ENCODE measurements at regions not wholly inside any gene's neighbourhood (a gene's known extent, or its start where the extent isn't known, plus 50 kb on each side); places are given as distances from the start of the nearest gene placed in this dataset.
"Not testable (repeated sequence)": the region's sequence is repeated elsewhere in the genome, so short reads cannot be mapped to it uniquely, and the experiment has no call there.

- no peak for DNase-seq
These were observed 221.4 kb downstream of the RPS29 start for GRCh38 chr14:49364752-49365117.

- no peak for DNase-seq
These were observed 222.1 kb downstream of the RPS29 start for GRCh38 chr14:49363821-49364751.

DNA sequence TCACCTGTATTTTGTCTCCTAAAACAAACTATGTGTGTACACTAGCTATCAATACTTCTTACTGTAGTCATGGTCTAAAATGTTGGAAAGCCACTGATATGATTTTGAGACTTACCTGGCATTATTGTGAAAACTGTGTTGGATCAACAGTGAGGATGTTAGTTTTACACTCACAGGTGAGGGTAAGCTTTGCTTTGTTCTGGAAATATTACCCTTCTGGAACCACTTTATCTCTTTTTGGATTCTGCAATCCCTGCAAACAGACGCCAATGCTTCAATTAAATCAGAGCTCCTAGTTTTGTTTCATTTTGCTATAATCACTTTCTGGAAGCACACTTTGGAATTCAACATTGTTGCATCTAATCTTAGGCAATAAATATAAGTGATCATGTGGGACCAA is 223.3 kb downstream of the RPS29 start:
- DNase-seq, result no peak

DNA sequence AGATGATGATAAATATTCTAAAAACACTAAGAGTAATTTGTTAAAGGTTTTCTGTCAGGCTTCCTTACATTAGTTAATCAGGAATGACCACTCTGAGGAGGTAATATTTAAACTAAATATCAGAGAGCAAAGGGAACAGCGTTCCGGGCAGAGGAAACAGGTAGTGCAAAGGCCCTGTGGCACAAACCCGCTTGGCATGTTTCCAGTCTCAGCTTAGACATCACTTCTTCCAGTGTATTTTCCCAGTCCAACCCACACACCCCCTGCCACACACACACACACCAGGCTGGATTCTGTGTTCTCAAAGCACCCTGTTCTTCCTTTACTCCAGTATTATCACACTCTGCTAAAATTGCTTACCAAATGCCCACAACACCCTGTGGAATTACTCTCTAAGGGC is 247.1 kb downstream of the RPS29 start:
- DNase-seq, result no peak

DNA sequence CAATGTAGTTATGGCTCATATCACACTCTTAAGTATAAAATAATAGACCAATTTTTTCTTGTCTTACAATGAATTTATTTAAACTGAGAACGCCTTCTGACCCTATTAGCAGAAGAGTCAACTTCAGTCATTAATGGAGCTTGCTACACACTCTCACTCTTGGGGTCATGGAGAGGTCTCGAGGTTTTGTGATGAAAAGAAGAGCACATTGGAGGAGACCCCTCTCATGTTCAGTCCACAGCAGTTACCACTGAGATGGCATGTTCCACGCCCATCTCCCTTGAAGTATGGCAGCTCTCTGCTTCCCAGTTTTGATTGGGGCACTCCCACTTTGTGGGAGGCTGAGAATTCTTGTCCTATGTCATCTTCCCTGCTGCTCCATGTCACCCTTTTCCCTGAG is 266.4 kb downstream of the RPS29 start:
- no peak for DNase-seq

- DNase-seq, result no peak
These were observed 270.6 kb downstream of the RPS29 start for GRCh38 chr14:49315570-49315969.

- DNase-seq, result no peak
These were observed 271.4 kb downstream of the RPS29 start for GRCh38 chr14:49314737-49315136.

DNA sequence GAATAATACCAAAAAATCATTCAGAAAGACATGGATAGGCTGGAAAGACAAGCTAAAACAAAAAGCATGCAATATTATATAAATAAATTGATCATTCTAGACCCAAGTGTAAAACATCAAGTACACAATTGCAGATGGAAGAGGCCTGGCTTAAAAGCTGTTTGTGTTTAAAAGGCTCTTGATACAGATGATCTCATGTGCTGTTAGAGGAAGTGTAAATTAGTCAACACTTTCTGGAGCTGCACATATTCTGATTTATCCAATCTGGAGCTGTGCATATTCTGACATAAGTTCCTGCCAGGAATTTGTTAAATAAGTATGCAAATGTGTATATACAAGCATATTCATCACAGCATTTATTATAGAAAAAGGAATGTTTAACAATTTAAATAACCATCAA is 273.1 kb downstream of the RPS29 start:
- no peak for DNase-seq

DNA sequence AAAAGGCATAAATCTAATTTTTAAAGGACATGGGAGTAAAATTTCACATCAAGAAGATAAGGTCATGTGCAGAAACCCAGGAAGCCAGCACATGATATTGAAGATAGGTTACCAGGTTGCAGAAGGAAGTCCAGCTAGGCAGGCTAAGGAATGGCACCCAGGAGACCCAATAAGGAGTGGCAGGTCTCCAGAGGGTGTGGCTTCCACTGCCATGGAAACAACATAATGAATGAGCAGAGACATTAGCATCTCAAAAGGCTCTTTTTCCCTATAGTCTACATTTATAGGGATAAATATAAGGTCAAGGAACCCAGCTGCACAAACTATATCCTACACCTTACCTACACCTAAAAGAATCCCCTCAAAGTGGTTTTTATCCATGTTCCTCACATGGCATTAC is 275.9 kb downstream of the RPS29 start:
- no peak for DNase-seq

DNA sequence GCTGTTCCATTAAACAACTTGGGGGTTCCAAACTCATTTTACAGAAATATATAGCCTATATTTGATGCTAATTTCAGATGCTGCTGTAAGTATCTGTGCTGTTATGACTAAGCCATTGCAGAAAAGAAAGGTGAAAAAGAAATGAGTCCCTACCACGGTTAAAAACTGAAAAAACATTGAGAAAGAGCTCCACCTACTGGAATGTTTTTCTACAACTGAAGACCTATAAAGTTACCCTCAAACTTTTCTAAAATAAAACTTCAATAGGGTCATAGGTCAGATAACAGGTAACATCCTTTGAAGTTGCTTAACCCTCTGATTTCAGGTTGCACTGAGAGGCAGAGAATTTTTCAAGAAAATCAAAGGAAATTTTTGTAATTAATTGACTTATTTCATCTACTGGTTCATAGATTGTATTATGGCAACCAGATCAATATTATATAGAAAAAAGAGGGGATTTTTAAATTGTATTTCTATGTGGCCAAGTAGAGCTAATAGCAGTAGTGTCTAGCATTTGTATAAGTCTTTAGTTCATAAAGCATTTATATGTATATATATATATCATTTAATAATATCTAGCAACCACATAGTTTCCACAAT is 279.9 kb downstream of the RPS29 start:
- no peak for DNase-seq

DNA sequence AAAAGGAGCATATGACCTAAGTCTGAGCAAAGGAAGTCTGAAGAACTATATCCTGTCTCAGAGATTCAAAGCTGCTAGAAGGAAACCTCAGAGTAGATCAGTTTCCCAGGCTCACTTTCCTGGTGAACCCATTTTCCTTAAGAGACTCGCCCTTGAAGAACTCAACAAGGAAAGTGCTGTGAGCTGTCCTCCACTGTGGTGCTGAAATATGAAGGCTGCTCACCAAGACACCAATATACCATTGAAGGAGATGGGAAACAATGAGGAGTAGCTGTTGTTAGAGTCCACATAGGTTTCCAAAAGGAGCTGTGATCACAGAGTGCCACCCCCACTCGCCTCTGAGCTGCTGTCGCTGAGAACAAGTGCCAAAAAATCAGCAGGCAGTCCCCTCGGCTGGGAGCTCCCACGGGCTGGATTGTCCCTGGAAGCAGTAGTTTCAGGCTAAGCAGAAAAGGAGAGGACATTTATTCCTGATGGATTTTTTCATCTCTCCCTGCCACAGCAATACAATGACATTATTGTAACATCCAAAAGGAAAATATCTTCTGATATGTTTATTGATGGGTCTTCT is 282.1 kb downstream of the RPS29 start:
- no peak for DNase-seq

DNA sequence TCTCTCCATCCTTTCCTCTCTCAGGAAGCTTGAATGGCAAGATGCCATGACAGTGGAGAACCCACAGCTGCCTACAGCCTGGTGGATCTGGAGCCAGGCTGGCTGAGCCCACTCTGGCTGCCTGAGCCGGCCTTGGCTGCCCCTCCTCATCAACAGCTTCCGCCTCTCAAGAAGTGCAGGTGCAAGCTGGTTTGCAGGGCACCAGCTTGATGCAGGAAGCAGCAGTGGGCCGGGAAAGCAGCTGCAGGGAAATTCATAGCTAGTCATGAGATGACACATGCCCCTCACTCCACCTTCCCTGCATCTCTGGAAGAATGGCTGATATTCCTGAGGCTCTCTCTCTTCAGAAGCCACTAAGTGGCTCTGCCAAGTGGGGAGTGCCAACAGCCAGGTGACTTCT is 289.1 kb downstream of the RPS29 start:
- no peak for DNase-seq

- DNase-seq, result no peak
These were observed 291.5 kb downstream of the RPS29 start for GRCh38 chr14:49294621-49295148.

DNA sequence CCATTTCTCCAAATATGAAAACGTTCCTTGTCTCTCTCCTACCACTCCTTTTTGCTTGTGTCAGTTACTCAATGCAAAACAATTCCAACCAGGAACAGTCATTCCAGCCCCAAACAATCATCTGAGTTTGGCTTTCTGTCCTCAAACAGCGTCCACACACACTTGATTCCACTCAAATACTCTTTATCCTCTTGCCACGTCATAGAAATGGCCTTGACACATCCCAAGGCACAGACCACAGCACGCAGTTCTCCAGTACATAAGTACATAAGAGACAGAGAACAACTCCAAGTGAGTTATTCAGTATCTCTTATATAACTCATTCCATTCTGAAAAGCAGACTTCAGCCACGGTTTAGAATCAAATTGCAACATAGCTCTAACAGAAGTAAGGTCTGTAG is 299.2 kb downstream of the RPS29 start:
- no peak for DNase-seq

DNA sequence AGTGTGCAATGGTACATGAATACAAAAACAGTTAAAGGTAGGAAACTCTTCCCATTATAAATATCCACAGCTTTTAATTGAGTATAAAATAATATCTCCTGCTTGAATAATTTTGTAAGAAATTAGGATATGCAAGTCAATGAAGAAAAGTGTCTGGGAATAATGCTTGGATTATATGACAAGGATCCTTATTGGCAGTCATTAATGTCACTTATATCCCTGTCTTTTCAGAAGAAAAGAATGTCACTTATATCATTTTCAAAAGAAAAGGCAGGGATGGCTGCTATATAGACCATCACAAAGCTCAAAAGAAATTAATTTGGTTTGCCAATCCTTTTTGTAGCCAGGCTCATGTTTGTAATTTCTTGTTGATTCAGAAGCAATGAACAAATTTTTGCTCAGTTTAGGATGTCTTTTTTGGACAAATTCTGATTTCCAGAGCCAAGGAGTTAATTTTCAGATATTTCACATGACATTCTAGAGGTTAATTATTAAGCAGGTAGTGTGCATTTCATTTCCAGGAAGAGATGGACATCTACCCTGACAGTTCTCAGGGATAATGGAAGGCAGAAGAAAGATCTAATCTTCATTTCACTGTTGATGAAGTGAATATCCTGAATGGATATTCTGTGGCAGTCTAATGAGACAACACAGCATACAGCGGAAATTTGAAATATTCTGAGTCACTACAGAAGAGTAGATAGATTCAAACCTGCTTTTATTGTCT is 299.8 kb downstream of the RPS29 start:
- no peak for DNase-seq

GRCh38 chr14:49280566-49280965 is 305.6 kb downstream of the RPS29 start:
- no peak for DNase-seq

- DNase-seq, result no peak
These were observed 335.7 kb downstream of the RPS29 start for GRCh38 chr14:49250517-49250916.

DNA sequence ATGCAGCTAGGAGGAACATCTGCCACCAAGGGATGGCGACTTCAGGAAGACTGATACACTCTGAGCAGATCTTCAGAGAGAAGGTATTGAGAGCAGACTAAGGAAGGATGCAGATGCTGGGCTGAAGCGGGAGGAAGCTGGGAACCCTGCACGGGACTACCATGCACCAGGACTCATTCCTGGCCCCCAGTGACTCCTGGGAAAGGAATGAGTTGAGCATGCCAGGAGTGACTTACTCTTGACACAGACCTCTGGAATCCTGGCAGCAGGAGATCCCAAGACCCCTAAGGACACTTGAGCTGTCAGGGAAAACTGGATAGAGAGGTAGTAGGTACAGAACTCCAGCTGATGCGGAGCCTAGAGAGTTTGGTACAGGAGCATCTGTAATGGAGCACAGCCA is 336.1 kb downstream of the RPS29 start:
- DNase-seq, result no peak

DNA sequence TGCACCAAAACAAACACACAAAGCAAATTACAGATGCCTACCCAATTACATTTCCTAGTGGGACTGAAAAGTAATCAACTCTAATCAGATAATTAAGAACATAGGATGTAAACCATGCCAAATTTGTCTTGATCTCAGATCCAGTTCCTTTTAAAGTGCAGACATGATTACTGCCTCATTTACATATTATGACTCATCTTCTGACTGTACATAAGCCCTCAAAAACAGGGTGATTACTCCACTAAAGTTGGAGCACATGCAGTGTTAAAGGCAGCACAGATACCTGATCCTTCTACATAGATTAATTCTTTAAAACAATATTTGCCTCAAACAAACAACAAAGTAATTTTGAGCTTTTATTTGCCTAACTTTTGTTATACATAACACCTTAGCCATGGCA is 337.2 kb downstream of the RPS29 start:
- DNase-seq, result no peak

DNA sequence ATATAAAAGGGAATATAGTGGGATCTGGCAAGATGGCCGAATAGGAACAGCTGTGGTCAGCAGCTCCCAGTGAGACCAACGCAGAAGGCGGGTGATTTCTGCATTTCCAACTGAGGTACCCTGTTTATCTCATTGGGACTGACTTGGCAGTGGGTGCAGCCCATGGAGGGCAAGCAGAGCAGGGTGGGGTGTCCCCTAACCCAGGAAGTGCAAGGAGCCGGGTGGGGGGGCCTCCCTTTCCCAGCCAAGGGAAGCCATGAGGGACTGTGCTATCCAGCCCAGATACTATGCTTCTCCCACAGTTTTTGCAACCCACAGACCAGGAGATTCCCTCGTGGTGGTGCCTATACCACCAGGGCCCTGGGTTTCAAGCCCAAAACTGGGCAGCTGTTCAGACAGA is 342.4 kb downstream of the RPS29 start:
- not testable (repeated sequence) for DNase-seq

- DNase-seq, result no peak
These were observed 345.8 kb downstream of the RPS29 start for GRCh38 chr14:49240383-49240782.

- DNase-seq, result no peak
These were observed 357.6 kb downstream of the RPS29 start for GRCh38 chr14:49228552-49228951.

GRCh38 chr14:49221316-49221715 is 364.9 kb downstream of the RPS29 start:
- no peak for DNase-seq
